A673 (cell line): ENCODE measurements at regions not wholly inside any gene's neighbourhood (a gene's known extent, or its start where the extent isn't known, plus 50 kb on each side); places are given as distances from the start of the nearest gene placed in this dataset.

Experiments
- BruUV-seq: library from RNA; stranded (reverse); fragments of 400-500 nt; replicated peaks from 2 replicates; lab custom pipeline; 2021; lab: Mats Ljungman, UMichigan
- CTCF ChIA-PET: fragments of 300-600 bp; sonication (Branson Sonifier 250); formaldehyde crosslinking; loops from one replicate; lab custom pipeline; 2022; ENCODE audit warnings: antibody characterized with exemption; lab: Charles Lee
- POLR2A ChIA-PET: fragments of 300-600 bp; sonication (Branson Sonifier 250); formaldehyde crosslinking; loops from one replicate; lab custom pipeline; 2022; ENCODE audit warnings: antibody characterized with exemption; ENCODE audit not compliant: low non-redundant PET; lab: Charles Lee
- DNase-seq: peaks from one replicate; pipeline ENCODE4 v3.0.0-alpha.2; 2015; ENCODE audit warnings: low spot score
- H3K27ac ChIP-seq: fragments of 200-600 bp; sonication (generic); 2 replicates; pipeline ENCODE4 v1.5.1; 2016; ENCODE audit warnings: mixed run types, low read depth, mild to moderate bottlenecking, mixed read lengths, antibody characterized with exemption, low read length; ENCODE audit not compliant: poor library complexity, severe bottlenecking
- H3K27me3 ChIP-seq: fragments of 200-600 bp; sonication (generic); replicated peaks from 2 replicates; pipeline ENCODE4 v1.6.1; 2017; ENCODE audit warnings: mixed run types, low read depth, mild to moderate bottlenecking, mixed read lengths, antibody characterized with exemption, low read length; ENCODE audit not compliant: insufficient read depth, poor library complexity
- H3K36me3 ChIP-seq: fragments of 200-600 bp; sonication (generic); 2 replicates; pipeline ENCODE4 v1.6.1; 2016; ENCODE audit warnings: mixed run types, mild to moderate bottlenecking, mixed read lengths, antibody characterized with exemption, low read length; ENCODE audit not compliant: insufficient read depth, poor library complexity, severe bottlenecking
- H3K4me1 ChIP-seq: fragments of 200-600 bp; sonication (generic); 2 replicates; pipeline ENCODE4 v1.6.1; 2017; ENCODE audit warnings: mixed run types, mild to moderate bottlenecking, mixed read lengths, antibody characterized with exemption, low read length; ENCODE audit not compliant: insufficient read depth, poor library complexity, severe bottlenecking
- H3K4me3 ChIP-seq: fragments of 200-600 bp; sonication (generic); 2 replicates; pipeline ENCODE4 v1.5.1; 2016; ENCODE audit warnings: low read depth, mixed run types, mild to moderate bottlenecking, mixed read lengths, low read length; ENCODE audit not compliant: poor library complexity, severe bottlenecking
- H3K9me3 ChIP-seq: fragments of 200-600 bp; sonication (generic); 2 replicates; pipeline ENCODE4 v1.6.1; 2016; ENCODE audit warnings: mixed run types, low read depth, mild to moderate bottlenecking, mixed read lengths, antibody characterized with exemption, low read length; ENCODE audit not compliant: poor library complexity, severe bottlenecking
- CTCF ChIP-seq: fragments of 300-800, 200-600 bp; sonication (generic); conservative IDR thresholded peaks from 2 replicates; pipeline ENCODE4 v1.5.1; 2017; ENCODE audit warnings: low read depth, mild to moderate bottlenecking, antibody characterized with exemption, low read length, moderate library complexity, mixed read lengths
- EZH2 ChIP-seq: fragments of 200-600 bp; sonication (generic); IDR thresholded peaks from 2 replicates; pipeline ENCODE4 v1.6.1; 2017; ENCODE audit warnings: borderline replicate concordance, low read depth, mild to moderate bottlenecking, mixed read lengths, antibody characterized with exemption, low read length; ENCODE audit not compliant: poor library complexity, severe bottlenecking
- intact Hi-C: fragments of 100-400 bp; cut with micrococcal nuclease; formaldehyde crosslinking; loops from one replicate; pipeline ENCODE4 v1.10.0; 2022; ENCODE audit not compliant: unreplicated experiment

- no peak overlapping the region for H3K4me3 ChIP-seq
- no TSS peak for BruUV-seq
- CTCF ChIA-PET, result no interaction called here
- H3K9me3 ChIP-seq, result no peaks in the 10 kb centered on the region
- intact Hi-C loops, result no loop called here
- peaks cover 6% of the 10 kb centered on the region for H3K4me1 ChIP-seq
- H3K27ac ChIP-seq, result no peak overlapping the region
- no peak for DNase-seq
- H3K36me3 ChIP-seq, result no peaks in the 10 kb centered on the region
- TF ChIP-seq CTCF (no peak), EZH2 (no peak)
- POLR2A ChIA-PET, result no interaction called here
- no peaks in the 10 kb centered on the region for H3K27me3 ChIP-seq
Measured at GRCh38 chr3:11089931-11090330, 64.4 kb upstream of the HRH1 start.

- no peaks in the 10 kb centered on the region for H3K27me3 ChIP-seq
- H3K9me3 ChIP-seq, result no peaks in the 10 kb centered on the region
- CTCF ChIA-PET, result no interaction called here
- DNase-seq, result no peak
- intact Hi-C loops, result no loop called here
- no peak overlapping the region for H3K27ac ChIP-seq
- H3K4me1 ChIP-seq, result peaks cover 6% of the 10 kb centered on the region
- no peak overlapping the region for H3K4me3 ChIP-seq
- no peak for TF ChIP-seq CTCF
- no peak for TF ChIP-seq EZH2
- POLR2A ChIA-PET, result no interaction called here
- no peaks in the 10 kb centered on the region for H3K36me3 ChIP-seq
- BruUV-seq, result no TSS peak
Measured at GRCh38 chr3:11090551-11090950, 63.7 kb upstream of the HRH1 start.

- POLR2A ChIA-PET, result no interaction called here
- CTCF ChIA-PET, result no interaction called here
- no TSS peak for BruUV-seq
Measured at GRCh38 chr3:11091088-11091590, 63.2 kb upstream of the HRH1 start.

More at GRCh38 chr3:11091088-11091590, 63.2 kb upstream of the HRH1 start:
- DNase-seq, result no peak
- Histone ChIP-seq H3K36me3 (no peaks in the 10 kb centered on the region), H3K4me3 (no peak overlapping the region), H3K4me1 (peaks cover 6% of the 10 kb centered on the region), H3K27me3 (no peaks in the 10 kb centered on the region), H3K27ac (no peak overlapping the region), H3K9me3 (no peaks in the 10 kb centered on the region)
- intact Hi-C loops, result no loop called here
- no peak for TF ChIP-seq CTCF
- no peak for TF ChIP-seq EZH2
